GM12874 (cell line): ENCODE measurements at regions not wholly inside any gene's neighbourhood (a gene's known extent, or its start where the extent isn't known, plus 50 kb on each side); places are given as distances from the start of the nearest gene placed in this dataset.

ENCODE experiments used
- TF ChIP-seq, protein P1 (sequence below): IDR thresholded peaks from 2 replicates; pipeline ENCODE4 v1.5.1; 2011; ENCODE audit warnings: low read depth, mild to moderate bottlenecking, control low read depth, low read length, moderate library complexity; ENCODE audit not compliant: insufficient read depth

DNA sequence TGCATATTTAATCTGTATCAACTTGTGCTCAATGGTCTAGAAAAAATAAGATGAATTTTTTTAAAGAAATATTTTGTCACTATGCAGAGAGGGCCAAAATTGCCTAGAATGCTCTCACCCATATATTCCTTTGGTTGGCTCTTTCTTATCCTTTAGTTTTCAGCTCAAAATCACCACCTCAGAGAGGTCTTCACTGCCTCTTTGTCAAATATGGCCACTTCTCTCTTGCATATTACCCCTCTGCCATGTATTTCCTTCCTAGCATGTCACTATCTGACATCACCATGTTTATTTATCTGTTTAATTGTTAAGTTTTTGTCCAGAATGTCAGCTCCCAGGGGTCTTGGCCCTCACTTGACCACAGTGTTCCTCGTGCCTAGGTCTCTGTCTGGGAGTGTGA is 535.2 kb upstream of the CDH2 start:
- TF ChIP-seq, protein P1, sequence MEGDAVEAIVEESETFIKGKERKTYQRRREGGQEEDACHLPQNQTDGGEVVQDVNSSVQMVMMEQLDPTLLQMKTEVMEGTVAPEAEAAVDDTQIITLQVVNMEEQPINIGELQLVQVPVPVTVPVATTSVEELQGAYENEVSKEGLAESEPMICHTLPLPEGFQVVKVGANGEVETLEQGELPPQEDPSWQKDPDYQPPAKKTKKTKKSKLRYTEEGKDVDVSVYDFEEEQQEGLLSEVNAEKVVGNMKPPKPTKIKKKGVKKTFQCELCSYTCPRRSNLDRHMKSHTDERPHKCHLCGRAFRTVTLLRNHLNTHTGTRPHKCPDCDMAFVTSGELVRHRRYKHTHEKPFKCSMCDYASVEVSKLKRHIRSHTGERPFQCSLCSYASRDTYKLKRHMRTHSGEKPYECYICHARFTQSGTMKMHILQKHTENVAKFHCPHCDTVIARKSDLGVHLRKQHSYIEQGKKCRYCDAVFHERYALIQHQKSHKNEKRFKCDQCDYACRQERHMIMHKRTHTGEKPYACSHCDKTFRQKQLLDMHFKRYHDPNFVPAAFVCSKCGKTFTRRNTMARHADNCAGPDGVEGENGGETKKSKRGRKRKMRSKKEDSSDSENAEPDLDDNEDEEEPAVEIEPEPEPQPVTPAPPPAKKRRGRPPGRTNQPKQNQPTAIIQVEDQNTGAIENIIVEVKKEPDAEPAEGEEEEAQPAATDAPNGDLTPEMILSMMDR = no peak

DNA sequence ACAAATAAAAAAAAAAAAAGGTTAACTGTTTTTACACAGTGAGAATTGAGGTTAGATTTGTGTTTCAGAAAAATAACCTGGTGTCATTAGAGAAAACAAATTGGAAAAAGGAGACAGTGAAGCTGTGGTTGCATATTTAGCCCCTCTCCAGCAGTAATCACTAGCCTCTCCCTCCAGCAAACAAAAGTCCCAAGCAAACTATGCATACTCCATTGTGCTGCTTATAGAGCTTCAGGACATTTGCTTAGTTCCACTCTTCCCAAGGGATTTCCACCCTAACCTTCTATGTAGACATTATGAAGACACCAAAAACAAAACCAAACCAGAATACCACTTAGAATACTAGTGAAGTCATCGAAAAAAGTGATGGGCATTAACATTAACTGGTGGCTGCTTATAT is 534.2 kb upstream of the CDH2 start:
- TF ChIP-seq, protein P1 = no peak

DNA sequence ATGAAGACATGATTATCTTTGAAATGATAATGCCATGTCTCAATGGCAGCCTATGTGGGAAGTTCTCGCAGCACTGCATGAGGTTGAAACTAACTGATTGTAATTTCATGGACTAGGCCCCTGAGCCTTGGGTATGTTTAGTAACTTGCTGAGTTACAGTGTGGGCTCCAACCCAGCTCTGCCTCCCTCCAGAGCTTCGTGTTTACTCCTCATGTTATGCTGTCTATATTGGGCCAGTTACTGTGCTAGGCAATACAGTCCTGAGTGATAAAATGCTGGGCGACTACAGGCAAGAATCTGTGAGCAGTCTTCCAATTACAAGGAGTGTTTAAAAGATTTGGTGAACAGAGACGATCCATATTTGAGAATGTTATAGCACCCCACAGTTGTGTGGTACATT is 530.1 kb upstream of the CDH2 start:
- TF ChIP-seq, protein P1 = no peak

DNA sequence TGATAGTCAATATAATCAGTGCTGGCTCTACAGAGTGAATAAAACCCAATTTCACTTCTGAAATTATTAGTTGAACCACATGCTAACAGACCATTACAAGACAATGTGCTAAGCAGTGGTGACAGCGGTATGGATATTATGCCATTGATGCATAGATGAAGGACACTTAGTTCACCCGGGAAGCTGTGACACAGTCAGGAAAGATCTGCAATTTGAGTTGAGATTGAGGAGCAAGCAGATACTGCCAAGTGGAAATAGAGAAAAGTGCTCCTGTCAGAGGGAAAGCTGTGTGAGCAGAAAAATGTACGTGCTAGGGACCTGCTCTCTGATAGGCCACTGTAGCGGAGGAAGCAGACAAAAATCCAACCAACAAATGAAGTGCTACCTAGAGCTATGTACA is 529.5 kb upstream of the CDH2 start:
- TF ChIP-seq, protein P1 = no peak

DNA sequence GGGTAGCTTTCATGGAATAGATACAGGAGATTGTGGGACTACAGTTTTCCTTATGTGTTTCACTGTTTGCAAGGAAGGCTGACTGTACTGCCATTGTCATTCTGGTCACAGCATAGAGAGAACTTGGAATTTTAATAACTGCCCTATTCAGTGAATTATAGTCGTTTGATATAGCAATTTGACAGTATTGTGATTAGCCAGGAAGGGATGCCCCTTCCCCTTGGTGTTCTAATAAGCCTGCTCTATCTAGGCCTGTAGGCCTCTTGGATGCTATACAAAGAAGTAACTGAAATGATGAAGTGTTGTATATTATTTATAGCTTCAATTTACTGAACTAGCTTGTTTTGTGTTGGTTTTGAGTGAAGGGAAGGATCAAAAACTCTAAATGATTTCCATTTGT is 528.6 kb upstream of the CDH2 start:
- TF ChIP-seq, protein P1 = no peak

DNA sequence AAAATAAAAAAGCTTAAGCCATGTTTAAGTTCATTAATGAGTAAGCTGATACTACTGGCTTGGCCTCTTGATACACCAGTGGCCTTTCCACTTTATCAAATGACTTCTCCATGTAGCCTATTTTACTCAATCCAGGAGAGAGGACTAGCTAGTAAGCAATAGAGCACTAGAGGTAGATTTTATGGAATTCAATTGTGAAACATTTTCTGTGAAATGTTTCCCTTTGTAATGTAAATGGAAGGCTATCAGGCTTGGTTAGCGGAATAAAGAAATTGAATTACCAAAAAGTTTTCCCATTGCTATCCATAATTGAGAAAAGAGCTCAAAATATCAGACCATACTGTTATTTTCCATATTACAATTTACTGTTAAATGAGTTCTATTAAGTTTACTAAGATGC is 515.4 kb upstream of the CDH2 start:
- TF ChIP-seq, protein P1 = no peak

DNA sequence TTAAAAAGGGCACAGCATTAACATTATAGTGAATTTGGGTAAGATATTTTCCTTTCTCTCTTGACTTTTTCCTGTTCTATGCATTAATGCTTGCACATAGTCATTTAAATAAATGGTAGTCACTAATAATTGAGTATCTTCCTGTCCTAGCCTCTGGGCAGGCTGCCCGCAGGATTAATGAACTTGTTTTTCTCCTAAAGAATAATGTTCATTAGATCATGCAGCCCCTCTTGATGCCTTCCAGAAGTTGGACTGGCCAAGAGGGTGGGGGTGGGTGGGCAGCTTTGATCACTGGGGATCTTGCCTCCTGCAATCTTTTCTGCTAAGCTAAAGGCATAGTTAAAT is 514.5 kb upstream of the CDH2 start:
- TF ChIP-seq, protein P1 = no peak
